Frontal cortex (tissue), 4 donors: ENCODE measurements at regions not wholly inside any gene's neighbourhood (a gene's known extent, or its start where the extent isn't known, plus 50 kb on each side); places are given as distances from the start of the nearest gene placed in this dataset. TPM values are rescaled to one million over a fixed set of nuclear protein-coding genes. Genes with fewer than 3 reads are reported as not detected.

Source experiments
- DNase-seq, 2 donors: peaks; one replicate each; pipeline ENCODE4 v3.0.0; 2012; ENCODE audit warnings: low spot score in 2 of 2
- FAIRE-seq: peaks from 2 replicates; lab custom pipeline; 2012; peaks lifted over from hg19 to GRCh38; lab: Jason Lieb, UNC
- small RNA-seq: library from RNA; depleted of rRNA; stranded (forward); fragments of <200 nt; gene quantifications from one replicate; pipeline ENCODE3, GENCODE V24; 2014
- donor health status: control.
- donor health status: control.
- donor health status: control.

DNA sequence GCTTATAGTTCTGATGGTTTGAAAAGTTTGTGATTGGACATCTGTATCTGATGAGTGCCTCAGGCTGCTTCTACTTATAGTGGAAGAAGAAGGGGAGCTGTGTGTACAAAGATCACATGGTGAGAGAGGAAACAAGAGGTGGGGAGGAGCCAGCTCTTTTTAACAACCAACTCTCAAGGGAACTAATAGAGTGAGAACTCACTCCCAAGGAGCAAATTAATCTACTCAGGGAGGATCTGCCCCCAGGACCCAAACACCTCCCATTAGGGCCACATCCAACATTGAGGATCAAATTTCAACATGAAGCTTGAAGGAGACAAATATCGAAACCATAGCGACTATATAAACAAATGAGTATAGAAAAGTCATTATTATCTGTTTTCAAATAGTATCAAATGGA, 64.7 kb upstream of the PRLR start:
- FAIRE-seq: no peak
- no peak for DNase-seq

DNA sequence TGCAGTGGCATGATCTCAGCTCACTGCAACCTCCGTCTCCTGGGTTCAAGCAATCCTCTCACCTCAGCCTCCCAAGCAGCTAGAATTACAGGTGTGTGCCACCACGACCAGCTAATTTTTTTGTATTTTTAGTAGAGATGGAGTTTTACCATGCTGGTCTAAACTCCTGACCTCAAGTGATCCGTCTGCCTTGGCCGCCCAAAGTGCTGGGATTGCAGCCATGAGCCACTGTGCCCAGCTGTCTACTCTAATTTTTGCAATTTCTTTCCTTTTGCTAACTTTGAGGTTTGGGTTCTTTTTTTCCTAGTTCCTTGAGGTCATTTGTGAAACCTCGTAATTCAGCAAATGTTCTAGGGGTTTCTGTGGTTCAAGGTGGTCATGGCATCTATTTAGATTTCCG, 63.7 kb upstream of the PRLR start:
- DNase-seq (no peak), FAIRE-seq (no peak)

DNA sequence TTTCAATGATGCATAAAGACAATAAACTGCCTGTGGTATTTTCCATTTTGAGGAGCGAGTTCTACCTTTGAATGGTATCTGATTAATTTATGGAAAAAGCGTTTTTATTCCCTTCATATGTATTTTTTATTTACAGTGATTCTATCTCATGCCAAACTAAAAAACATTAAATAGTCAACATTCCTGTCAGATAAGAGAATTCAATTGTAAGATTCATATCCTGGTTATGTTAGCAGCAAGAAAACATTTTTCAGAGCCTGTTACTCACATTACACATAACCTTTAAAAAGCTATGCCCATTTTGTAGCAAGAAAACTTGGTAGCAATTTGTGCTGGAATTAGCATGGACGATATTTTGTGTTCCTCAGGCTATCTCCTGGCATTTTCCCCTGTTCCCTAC, 55.1 kb upstream of the PRLR start:
- no peak for DNase-seq
- no peak for FAIRE-seq

DNA sequence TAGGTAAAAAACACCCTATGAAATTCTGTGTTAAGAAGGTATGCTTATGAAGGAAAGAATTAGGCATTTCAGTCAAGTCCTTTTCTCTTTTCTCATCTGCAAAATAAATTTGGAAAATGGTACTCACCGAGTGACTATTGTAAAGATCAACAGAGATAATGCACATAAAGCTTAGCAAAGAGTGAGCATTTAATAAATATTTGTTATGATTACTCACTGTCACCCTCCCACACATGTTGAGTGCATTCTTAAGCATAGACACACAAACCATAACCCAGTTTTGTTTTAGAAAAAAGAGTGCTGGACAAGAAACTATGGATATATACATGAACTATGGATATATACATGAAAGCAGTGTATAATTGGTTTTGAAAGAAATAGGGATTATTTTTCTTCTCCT, 54.7 kb upstream of the PRLR start:
- DNase-seq (no peak), FAIRE-seq (no peak)

DNA sequence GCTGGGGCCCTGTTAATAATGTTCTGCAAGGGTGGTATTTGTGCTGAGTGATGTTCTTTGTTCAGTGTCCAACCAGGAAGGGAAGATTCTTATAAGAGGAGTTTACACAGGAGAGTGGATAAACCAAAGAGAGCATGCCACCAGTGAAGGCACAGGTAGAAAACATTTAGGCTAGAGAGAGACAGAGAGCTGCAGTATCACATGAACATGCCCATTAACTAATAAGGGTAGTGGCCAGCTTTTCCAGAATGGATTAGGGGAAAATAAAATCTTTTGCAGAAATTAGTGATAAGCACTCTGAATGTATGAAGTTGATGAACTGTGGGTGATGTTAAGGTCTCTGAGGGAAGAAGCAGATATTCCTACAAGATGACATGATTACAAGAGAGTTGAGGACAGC, 54.1 kb upstream of the PRLR start:
- DNase-seq (no peak), FAIRE-seq (no peak)

DNA sequence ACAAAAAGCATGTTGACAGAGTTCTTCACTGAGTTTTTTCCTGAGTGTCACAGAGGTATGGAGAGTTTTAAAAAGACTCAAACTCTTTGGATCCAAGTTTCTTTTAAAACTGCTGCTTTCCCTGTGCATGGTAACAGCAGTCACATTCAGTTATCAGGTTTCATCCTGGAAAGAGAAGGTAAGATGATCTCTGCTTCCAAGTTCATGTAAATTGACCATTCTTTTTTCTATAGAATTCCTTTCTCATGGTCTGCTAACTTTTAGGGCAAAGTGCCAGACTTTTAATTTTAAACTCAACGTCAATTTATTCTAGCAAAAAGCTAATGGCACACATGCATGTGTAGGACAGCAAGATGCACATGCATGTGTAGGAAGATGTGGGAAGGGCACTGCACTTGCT, 52.5 kb upstream of the PRLR start:
- DNase-seq (no peak), FAIRE-seq (no peak)

DNA sequence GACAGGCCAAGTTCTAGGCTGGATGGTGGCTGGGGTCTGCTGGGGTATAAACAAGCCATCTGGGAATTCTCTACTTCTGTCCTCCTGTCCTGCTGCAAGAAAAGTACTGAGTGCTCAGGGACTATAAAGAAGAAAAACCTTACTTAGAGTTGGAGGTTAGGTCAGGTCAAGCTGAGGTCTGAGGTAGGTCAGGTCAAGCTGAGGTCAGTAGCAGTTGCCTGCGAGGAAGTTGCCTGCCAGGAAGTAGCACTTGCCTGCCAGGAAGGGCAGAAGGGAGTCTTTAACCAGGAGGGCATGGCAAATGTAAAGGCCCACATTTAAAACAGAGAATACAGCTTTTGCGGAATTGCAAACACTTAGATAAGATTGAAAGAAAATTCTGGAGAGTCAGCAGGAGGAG, 51.3 kb upstream of the PRLR start:
- FAIRE-seq (no peak), DNase-seq (no peak)

Small RNAs in the stretch of these regions (small RNA-seq; reads per million reads assigned to genes)
- not detected for gene RF00012
